Keratinocyte (primary cell): ENCODE measurements at regions not wholly inside any gene's neighbourhood (a gene's known extent, or its start where the extent isn't known, plus 50 kb on each side); places are given as distances from the start of the nearest gene placed in this dataset.

Source experiments
- EZH2 ChIP-seq: IDR thresholded peaks from one replicate; pipeline ENCODE4 v1.6.1; 2012; ENCODE audit warnings: inconsistent platforms, mild to moderate bottlenecking, low read length, moderate library complexity
- TF ChIP-seq, protein P1 (sequence below), 3 experiments: IDR thresholded peaks in 1 of 3; conservative IDR thresholded peaks in 1 of 3; optimal IDR thresholded peaks in 1 of 3; 2 replicates in 2 of 3; 3 replicates in 1 of 3; pipeline versions ENCODE3 to v1.5.1; 2011; ENCODE audit warnings: low read length in 3 of 3, mild to moderate bottlenecking in 3 of 3, moderate library complexity in 2 of 3, control low read depth in 1 of 3, inconsistent platforms in 1 of 3; ENCODE audit not compliant: insufficient read depth in 2 of 3; ENCODE audit errors: extremely low read depth in 1 of 3

- TF ChIP-seq, protein P1, sequence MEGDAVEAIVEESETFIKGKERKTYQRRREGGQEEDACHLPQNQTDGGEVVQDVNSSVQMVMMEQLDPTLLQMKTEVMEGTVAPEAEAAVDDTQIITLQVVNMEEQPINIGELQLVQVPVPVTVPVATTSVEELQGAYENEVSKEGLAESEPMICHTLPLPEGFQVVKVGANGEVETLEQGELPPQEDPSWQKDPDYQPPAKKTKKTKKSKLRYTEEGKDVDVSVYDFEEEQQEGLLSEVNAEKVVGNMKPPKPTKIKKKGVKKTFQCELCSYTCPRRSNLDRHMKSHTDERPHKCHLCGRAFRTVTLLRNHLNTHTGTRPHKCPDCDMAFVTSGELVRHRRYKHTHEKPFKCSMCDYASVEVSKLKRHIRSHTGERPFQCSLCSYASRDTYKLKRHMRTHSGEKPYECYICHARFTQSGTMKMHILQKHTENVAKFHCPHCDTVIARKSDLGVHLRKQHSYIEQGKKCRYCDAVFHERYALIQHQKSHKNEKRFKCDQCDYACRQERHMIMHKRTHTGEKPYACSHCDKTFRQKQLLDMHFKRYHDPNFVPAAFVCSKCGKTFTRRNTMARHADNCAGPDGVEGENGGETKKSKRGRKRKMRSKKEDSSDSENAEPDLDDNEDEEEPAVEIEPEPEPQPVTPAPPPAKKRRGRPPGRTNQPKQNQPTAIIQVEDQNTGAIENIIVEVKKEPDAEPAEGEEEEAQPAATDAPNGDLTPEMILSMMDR (optimal IDR thresholded peaks at IDR 0.05 in 1 of 3, IDR thresholded peaks at IDR 0.05 in 1 of 3, conservative IDR thresholded peaks at IDR 0.05 in 1 of 3; ENCODE audit: extremely low read depth in 1 of 3, insufficient read depth in 2 of 3, low read length in 3 of 3) = no peak
- no peak for TF ChIP-seq EZH2
Measured at GRCh38 chr6:115220551-115221159, 840.0 kb downstream of the FRK start.
